Activated CD4-positive, alpha-beta T cell treated with anti-CD3 and anti-CD28 coated beads, Interleukin-2, amount 10 ng/mL, durations not matched to agents 7 days and 5 days (primary cell): ENCODE measurements at regions not wholly inside any gene's neighbourhood (a gene's known extent, or its start where the extent isn't known, plus 50 kb on each side); places are given as distances from the start of the nearest gene placed in this dataset.

ENCODE experiments used
- CTCF ChIA-PET: fragments of 350-600 bp; sonication (Branson Sonifier 250); formaldehyde crosslinking; loops from one replicate; lab custom pipeline; 2021; ENCODE audit warnings: antibody characterized with exemption; lab: Charles Lee
- POLR2A ChIA-PET: fragments of 350-600 bp; sonication (Branson Sonifier 250); formaldehyde crosslinking; loops from one replicate; lab custom pipeline; 2021; ENCODE audit warnings: antibody characterized with exemption; lab: Charles Lee
- DNase-seq: peaks from one replicate; pipeline ENCODE4 v3.0.0-alpha.2; 2020
- H3K27ac Mint-ChIP-seq: one replicate; pipeline ENCODE4 v1.8.0; 2021; ENCODE audit warnings: mild to moderate bottlenecking, moderate library complexity, mixed read lengths
- H3K27me3 Mint-ChIP-seq: one replicate; pipeline ENCODE4 v1.8.0; 2021; ENCODE audit warnings: mixed read lengths
- H3K36me3 Mint-ChIP-seq: one replicate; pipeline ENCODE4 v1.8.0; 2021; ENCODE audit warnings: low read depth, mixed read lengths
- H3K4me1 Mint-ChIP-seq: one replicate; pipeline ENCODE4 v1.8.0; 2021; ENCODE audit warnings: mixed read lengths
- H3K4me3 Mint-ChIP-seq: one replicate; pipeline ENCODE4 v1.8.0; 2021; ENCODE audit warnings: mild to moderate bottlenecking, moderate library complexity, mixed read lengths
- H3K9me3 Mint-ChIP-seq: one replicate; pipeline ENCODE4 v1.8.0; 2021; ENCODE audit warnings: mixed read lengths

DNA sequence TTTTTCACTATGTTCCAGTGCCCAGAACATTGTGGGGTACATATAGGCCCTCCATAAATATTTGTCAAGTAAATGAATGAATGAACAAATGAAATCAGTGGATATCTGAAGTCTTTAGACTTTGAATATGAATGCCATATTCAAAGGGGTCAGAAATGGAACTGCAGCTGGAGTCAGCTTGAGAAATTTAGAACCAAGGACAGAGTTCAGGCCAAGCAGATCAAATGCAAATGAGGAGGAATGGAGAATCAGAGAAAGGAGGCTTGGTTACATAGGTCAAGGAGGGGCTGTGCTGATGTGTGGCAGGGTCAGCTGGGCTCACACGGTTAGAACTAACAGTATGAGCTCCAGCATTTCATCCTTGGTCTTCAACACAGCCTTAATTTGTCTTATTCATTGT is 104.0 kb upstream of the SEL1L start:
- DNase-seq, result no peak
- Mint-ChIP-seq H3K4me3 (no peak overlapping the region), H3K27me3 (no peaks in the 10 kb centered on the region), H3K27ac (no peak overlapping the region), H3K9me3 (no peaks in the 10 kb centered on the region), H3K36me3 (no peaks in the 10 kb centered on the region), H3K4me1 (no peaks in the 10 kb centered on the region)
- ChIA-PET CTCF (interaction anchor here (0.6 kb wide), 1 partner anchor 943 kb away, joined by 4 read pairs; no protein-coding TSS in a partner anchor), POLR2A (no interaction called here)

DNA sequence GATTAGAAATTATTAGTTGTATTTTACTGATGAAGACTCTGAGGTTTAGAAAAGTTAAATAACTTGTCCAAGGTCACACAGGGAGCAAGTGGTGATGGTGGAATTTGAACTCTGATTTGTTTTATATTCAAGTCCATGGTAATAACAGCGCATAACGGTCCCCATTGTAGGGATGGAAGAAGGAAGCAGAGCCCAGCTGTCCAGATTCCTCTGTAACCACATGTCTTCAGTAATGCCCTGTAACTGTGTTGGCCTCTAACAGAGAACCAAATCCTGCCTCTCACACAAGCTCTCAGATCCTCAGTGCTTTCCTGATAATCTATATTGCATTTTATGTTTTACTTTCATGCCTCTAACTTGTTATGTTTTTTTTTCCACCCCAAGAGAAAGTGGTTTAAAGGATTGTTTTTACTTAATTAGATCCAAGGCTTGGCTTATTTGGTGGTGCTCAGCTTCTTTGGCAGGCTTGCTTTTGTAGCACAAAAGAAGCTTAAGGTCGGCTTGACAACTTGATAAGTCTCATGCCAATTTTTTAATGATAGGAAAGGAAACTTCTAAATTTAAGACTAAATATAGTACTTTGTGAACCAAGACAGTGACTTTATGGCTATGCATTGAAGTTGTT is 105.1 kb upstream of the SEL1L start:
- CTCF ChIA-PET, result interaction anchor here (0.7 kb wide), 1 partner anchor 9 kb away, joined by 3 read pairs; no protein-coding TSS in a partner anchor

DNA sequence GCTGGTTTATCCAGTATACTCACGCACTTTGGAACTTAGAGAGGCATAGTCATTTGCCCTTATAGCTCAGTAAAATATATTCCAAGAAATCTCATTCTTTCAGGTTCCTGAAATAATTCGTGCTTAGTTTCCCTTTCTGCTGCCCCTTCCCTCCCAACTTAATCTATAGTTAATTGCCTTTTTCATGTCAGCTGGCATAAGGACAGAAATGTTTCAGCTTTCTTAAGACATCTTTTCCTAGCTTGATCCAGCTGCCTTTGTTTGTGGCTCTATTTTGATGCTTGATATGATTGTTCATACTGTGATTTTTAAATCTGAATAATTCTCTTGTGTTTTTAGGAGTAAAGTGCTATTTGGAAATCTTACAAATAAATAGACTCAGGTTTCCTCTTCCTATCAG is 120.0 kb upstream of the SEL1L start:
- CTCF ChIA-PET, result no interaction called here
- H3K27ac Mint-ChIP-seq, result no peak overlapping the region

More for the DNA sequence above, 105.1 kb upstream of the SEL1L start:
- Mint-ChIP-seq H3K36me3 (no peaks in the 10 kb centered on the region), H3K9me3 (no peaks in the 10 kb centered on the region), H3K4me1 (no peaks in the 10 kb centered on the region), H3K27me3 (no peaks in the 10 kb centered on the region), H3K4me3 (no peak overlapping the region), H3K27ac (no peak overlapping the region)
- DNase-seq, result no peak
- POLR2A ChIA-PET, result no interaction called here

GRCh38 chr14:81655423-81656314 is 122.0 kb upstream of the SEL1L start:
- Mint-ChIP-seq H3K27me3 (peaks cover 2% of the 10 kb centered on the region), H3K4me1 (no peaks in the 10 kb centered on the region), H3K36me3 (no peaks in the 10 kb centered on the region), H3K27ac (no peak overlapping the region), H3K4me3 (no peak overlapping the region), H3K9me3 (peaks cover 5% of the 10 kb centered on the region)
- ChIA-PET POLR2A (no interaction called here), CTCF (no interaction called here)
- DNase-seq, result no peak

More for the DNA sequence above, 120.0 kb upstream of the SEL1L start:
- peaks cover 2% of the 10 kb centered on the region for H3K27me3 Mint-ChIP-seq
- H3K4me1 Mint-ChIP-seq, result no peaks in the 10 kb centered on the region
- H3K4me3 Mint-ChIP-seq, result no peak overlapping the region
- H3K36me3 Mint-ChIP-seq, result no peaks in the 10 kb centered on the region
- no peak for DNase-seq
- H3K9me3 Mint-ChIP-seq, result peaks cover 5% of the 10 kb centered on the region
- POLR2A ChIA-PET, result no interaction called here

DNA sequence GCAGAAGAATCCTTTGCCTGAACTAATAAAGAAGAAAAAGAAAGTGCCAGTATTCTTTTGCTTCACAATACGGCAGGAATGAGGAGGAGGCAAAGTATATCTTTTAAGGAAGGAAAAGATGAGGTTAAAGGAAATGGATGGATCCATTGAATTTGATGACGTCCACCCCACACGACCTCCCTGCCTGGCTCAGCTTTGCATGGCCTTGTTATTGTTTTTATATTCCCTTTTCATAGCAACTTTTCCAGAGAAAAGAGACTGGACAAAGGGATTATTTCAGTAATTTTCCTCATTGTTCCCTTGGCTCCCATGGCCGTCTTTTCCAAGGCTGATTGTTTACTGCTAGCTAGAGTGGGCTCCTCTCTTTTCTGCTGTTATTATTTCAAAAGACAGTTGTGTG is 123.2 kb upstream of the SEL1L start:
- ChIA-PET POLR2A (no interaction called here), CTCF (no interaction called here)
- no peak for DNase-seq
- H3K27me3 Mint-ChIP-seq, result peaks cover 2% of the 10 kb centered on the region
- no peaks in the 10 kb centered on the region for H3K4me1 Mint-ChIP-seq
- no peak overlapping the region for H3K4me3 Mint-ChIP-seq
- H3K36me3 Mint-ChIP-seq, result no peaks in the 10 kb centered on the region
- peaks cover 7% of the 10 kb centered on the region for H3K9me3 Mint-ChIP-seq
- H3K27ac Mint-ChIP-seq, result no peak overlapping the region

GRCh38 chr14:81662066-81662465 is 128.4 kb upstream of the SEL1L start:
- no peaks in the 10 kb centered on the region for H3K4me1 Mint-ChIP-seq
- CTCF ChIA-PET, result interaction anchor here (0.7 kb wide), 1 partner anchor 175 kb away, joined by 3 read pairs; no protein-coding TSS in a partner anchor
- no peak for DNase-seq
- no peaks in the 10 kb centered on the region for H3K27me3 Mint-ChIP-seq
- no peak overlapping the region for H3K4me3 Mint-ChIP-seq
- peaks cover 2% of the 10 kb centered on the region for H3K9me3 Mint-ChIP-seq
- no peaks in the 10 kb centered on the region for H3K36me3 Mint-ChIP-seq
- H3K27ac Mint-ChIP-seq, result no peak overlapping the region
- POLR2A ChIA-PET, result no interaction called here

DNA sequence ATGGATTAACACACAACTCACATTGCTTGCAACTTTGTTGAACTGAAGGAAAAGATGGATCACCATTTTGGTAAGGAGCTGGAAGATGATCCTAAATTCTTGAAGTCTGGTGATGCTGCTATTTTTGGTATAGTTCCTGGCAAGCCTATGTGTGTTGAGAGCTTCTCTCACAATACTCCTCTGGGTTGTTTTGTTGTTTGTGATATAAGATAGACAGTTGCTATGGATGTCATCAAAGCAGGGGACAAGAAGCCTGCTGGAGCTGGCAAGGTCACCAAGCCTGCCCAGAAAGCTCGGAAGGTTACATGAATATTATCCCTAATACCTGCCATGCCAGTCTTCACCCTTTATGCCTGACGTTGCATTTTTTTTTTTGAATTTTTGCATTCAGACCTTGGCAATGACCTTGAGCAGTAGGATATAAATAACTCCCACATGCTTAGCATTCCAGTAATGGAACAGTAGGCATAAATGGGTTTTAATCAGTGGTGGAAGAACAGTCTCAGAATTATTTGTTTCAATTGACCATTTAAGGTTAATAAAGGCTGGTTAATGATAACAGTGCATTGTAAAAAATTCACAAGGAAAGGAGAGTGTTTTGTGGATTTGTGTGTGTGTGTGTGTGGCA is 129.0 kb upstream of the SEL1L start:
- Mint-ChIP-seq H3K4me1 (no peaks in the 10 kb centered on the region), H3K36me3 (no peaks in the 10 kb centered on the region), H3K27me3 (no peaks in the 10 kb centered on the region), H3K27ac (no peak overlapping the region), H3K4me3 (no peak overlapping the region), H3K9me3 (peaks cover 2% of the 10 kb centered on the region)
- ChIA-PET POLR2A (no interaction called here), CTCF (interaction anchor here (0.6 to 0.7 kb wide), 2 partner anchors 175 to 406 kb away, joined by 3 read pairs; no protein-coding TSS in a partner anchor)
- DNase-seq, result no peak

GRCh38 chr14:81668626-81669274 is 135.1 kb upstream of the SEL1L start:
- Mint-ChIP-seq H3K9me3 (no peaks in the 10 kb centered on the region), H3K27ac (no peak overlapping the region), H3K27me3 (no peaks in the 10 kb centered on the region), H3K36me3 (no peaks in the 10 kb centered on the region), H3K4me1 (no peaks in the 10 kb centered on the region), H3K4me3 (no peak overlapping the region)
- DNase-seq, result no peak
- POLR2A ChIA-PET, result no interaction called here
- CTCF ChIA-PET, result interaction anchor here (0.6 kb wide), 1 partner anchor 46 kb away, joined by 3 read pairs; no protein-coding TSS in a partner anchor

GRCh38 chr14:81669308-81669707 is 135.7 kb upstream of the SEL1L start:
- Mint-ChIP-seq H3K36me3 (no peaks in the 10 kb centered on the region), H3K4me1 (no peaks in the 10 kb centered on the region), H3K27ac (no peak overlapping the region), H3K27me3 (no peaks in the 10 kb centered on the region), H3K4me3 (no peak overlapping the region), H3K9me3 (no peaks in the 10 kb centered on the region)
- ChIA-PET CTCF (interaction anchor here (0.6 kb wide), 1 partner anchor 45 kb away, joined by 3 read pairs; no protein-coding TSS in a partner anchor), POLR2A (no interaction called here)
- no peak for DNase-seq

GRCh38 chr14:81673930-81674329 is 140.3 kb upstream of the SEL1L start:
- POLR2A ChIA-PET, result no interaction called here
- Mint-ChIP-seq H3K9me3 (no peaks in the 10 kb centered on the region), H3K27me3 (no peaks in the 10 kb centered on the region), H3K4me1 (no peaks in the 10 kb centered on the region), H3K4me3 (no peak overlapping the region), H3K36me3 (no peaks in the 10 kb centered on the region), H3K27ac (no peak overlapping the region)
- CTCF ChIA-PET, result no interaction called here
- no peak for DNase-seq

DNA sequence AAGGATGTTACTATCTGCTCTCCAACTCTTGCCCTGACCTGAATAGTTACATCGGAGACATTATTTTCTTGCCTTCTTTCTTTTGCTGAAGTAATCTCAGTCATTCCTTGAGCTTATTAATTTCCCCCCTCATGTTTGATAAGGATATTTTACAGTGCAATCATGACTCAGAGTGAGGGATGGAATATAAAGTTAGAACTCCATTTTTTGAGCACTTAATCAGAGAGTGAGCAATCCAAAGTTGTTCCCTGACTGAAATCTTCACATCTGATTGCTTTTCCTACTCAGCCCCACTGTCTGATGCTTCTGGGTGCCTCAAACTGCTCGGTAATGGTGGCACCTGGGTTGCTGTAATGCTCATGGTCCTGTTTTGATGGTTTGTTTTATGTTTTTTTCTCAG is 142.7 kb upstream of the SEL1L start:
- Mint-ChIP-seq H3K36me3 (no peaks in the 10 kb centered on the region), H3K27ac (no peak overlapping the region), H3K9me3 (no peaks in the 10 kb centered on the region), H3K27me3 (peaks cover 1% of the 10 kb centered on the region), H3K4me3 (no peak overlapping the region), H3K4me1 (no peaks in the 10 kb centered on the region)
- no peak for DNase-seq
- POLR2A ChIA-PET, result no interaction called here
- CTCF ChIA-PET, result interaction anchor here (0.8 kb wide), 1 partner anchor 41 kb away, joined by 3 read pairs; no protein-coding TSS in a partner anchor

DNA sequence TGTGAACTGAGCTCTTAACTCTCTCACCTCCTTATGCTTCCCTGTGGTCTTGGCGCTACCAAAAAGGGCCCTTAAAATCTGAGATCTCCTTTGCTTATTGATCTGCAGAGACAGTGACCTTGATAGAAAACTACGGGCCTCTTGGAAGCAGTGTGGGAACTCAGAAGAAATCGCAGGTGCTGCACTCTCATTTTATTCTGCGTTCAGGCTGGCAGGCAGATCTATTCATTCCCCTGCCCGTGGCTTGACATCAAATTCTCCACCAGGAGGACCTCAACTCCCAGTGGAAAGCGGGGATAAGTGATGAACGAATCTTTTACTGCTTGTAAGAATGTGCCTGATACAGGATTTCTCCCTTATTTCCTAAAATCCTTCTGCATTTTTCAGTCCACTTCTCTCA is 143.2 kb upstream of the SEL1L start:
- no peaks in the 10 kb centered on the region for H3K4me1 Mint-ChIP-seq
- POLR2A ChIA-PET, result no interaction called here
- CTCF ChIA-PET, result interaction anchor here (0.8 kb wide), 1 partner anchor 41 kb away, joined by 3 read pairs; no protein-coding TSS in a partner anchor

More for the DNA sequence above, 143.2 kb upstream of the SEL1L start:
- Mint-ChIP-seq H3K4me3 (no peak overlapping the region), H3K36me3 (no peaks in the 10 kb centered on the region), H3K9me3 (no peaks in the 10 kb centered on the region), H3K27me3 (peaks cover 1% of the 10 kb centered on the region), H3K27ac (no peak overlapping the region)
- no peak for DNase-seq
